Kidney capillary endothelial cell (primary cell): ENCODE measurements at regions not wholly inside any gene's neighbourhood (a gene's known extent, or its start where the extent isn't known, plus 50 kb on each side); places are given as distances from the start of the nearest gene placed in this dataset.
"Not testable (repeated sequence)": the region's sequence is repeated elsewhere in the genome, so short reads cannot be mapped to it uniquely, and the experiment has no call there.

ENCODE experiments used
- DNase-seq: peaks from one replicate; pipeline ENCODE4 v3.0.0-alpha.2; 2018; ENCODE audit warnings: low spot score

GRCh38 chr5:129163810-129164378 is 69.3 kb downstream of the ISOC1 start:
- DNase-seq: no peak

GRCh38 chr5:129170050-129170449 is 75.5 kb downstream of the ISOC1 start:
- no peak for DNase-seq

GRCh38 chr5:129171194-129171944 is 76.8 kb downstream of the ISOC1 start:
- no peak for DNase-seq

- DNase-seq: peak; percentile 12
Measured at GRCh38 chr5:129172580-129172979, 78.0 kb downstream of the ISOC1 start.

- no peak for DNase-seq
Measured at GRCh38 chr5:129173771-129174170, 79.2 kb downstream of the ISOC1 start.

- no peak for DNase-seq
Measured at GRCh38 chr5:129174480-129174879, 79.9 kb downstream of the ISOC1 start.

- DNase-seq: no peak
Measured at GRCh38 chr5:129177451-129177850, 82.9 kb downstream of the ISOC1 start.

- no peak for DNase-seq
Measured at GRCh38 chr5:129199308-129199707, 104.8 kb downstream of the ISOC1 start.

- no peak for DNase-seq
Measured at GRCh38 chr5:129204525-129204924, 110.0 kb downstream of the ISOC1 start.

- DNase-seq: no peak
Measured at GRCh38 chr5:129216001-129216400, 121.5 kb downstream of the ISOC1 start.

- no peak for DNase-seq
Measured at GRCh38 chr5:129217179-129217578, 122.6 kb downstream of the ISOC1 start.

GRCh38 chr5:129223178-129223577 is 128.6 kb downstream of the ISOC1 start:
- DNase-seq: no peak

GRCh38 chr5:129228577-129228976 is 134.0 kb downstream of the ISOC1 start:
- no peak for DNase-seq

GRCh38 chr5:129241755-129242154 is 147.2 kb downstream of the ISOC1 start:
- no peak for DNase-seq

GRCh38 chr5:129243039-129243438 is 148.5 kb downstream of the ISOC1 start:
- no peak for DNase-seq

GRCh38 chr5:129244478-129244877 is 149.9 kb downstream of the ISOC1 start:
- peak; percentile 6 for DNase-seq

GRCh38 chr5:129245489-129245888 is 150.9 kb downstream of the ISOC1 start:
- no peak for DNase-seq

GRCh38 chr5:129246088-129246487 is 151.5 kb downstream of the ISOC1 start:
- DNase-seq: no peak

GRCh38 chr5:129249886-129250285 is 155.3 kb downstream of the ISOC1 start:
- DNase-seq: peak; percentile 3

GRCh38 chr5:129271308-129271707 is 176.8 kb downstream of the ISOC1 start:
- no peak for DNase-seq

- no peak for DNase-seq
Measured at GRCh38 chr5:129284010-129284409, 176.1 kb upstream of the ADAMTS19 start.

- not testable (repeated sequence) for DNase-seq
Measured at GRCh38 chr5:129294216-129294615, 165.9 kb upstream of the ADAMTS19 start.

GRCh38 chr5:129306725-129307124 is 153.4 kb upstream of the ADAMTS19 start:
- DNase-seq: no peak

GRCh38 chr5:129322968-129323367 is 137.1 kb upstream of the ADAMTS19 start:
- no peak for DNase-seq
